Suppressor macrophage (primary cell): ENCODE measurements at regions not wholly inside any gene's neighbourhood (a gene's known extent, or its start where the extent isn't known, plus 50 kb on each side); places are given as distances from the start of the nearest gene placed in this dataset.

Experiments used
- DNase-seq, 4 experiments: peaks; one replicate each; pipeline ENCODE4 v3.0.0-alpha.2; 2020 to 2022

DNA sequence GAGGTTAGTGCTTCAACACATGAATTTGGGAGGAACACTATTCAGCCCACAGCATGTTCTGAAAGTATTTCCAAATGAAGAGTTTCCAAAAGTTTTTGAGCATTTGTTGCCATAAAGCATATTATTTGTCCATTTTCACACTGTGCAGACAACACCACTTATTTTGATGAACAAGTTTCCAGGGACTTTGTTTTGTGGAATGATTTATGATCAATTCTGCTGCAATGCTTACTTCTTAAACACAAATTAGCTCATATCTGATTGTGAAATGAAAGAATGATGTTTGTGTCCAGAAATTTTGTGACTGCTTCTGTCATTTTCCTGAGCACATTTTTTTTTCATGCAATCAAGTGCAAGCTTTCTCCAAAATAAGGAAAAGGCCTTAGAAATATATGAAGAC is 205.3 kb downstream of the RAP2A start:
- no peak for DNase-seq

DNA sequence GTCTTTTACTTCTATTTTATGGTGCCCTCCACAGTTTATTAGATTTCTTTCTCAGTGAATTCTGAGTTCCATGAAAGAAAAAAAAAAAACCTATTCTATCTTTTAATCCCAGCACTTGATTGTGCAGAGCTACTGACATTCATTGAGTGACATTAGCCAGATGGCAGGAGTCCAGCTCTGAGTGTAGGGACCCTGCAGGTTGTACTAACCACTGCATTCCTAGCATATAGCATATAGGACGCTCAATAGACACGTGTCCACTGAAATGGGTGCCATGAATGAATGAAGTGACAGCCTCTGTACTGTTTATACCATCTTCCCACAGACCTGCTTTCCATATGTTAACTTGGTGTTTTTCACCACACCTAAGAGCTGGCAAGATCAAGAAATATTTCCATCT is 206.3 kb downstream of the RAP2A start:
- DNase-seq = no peak

DNA sequence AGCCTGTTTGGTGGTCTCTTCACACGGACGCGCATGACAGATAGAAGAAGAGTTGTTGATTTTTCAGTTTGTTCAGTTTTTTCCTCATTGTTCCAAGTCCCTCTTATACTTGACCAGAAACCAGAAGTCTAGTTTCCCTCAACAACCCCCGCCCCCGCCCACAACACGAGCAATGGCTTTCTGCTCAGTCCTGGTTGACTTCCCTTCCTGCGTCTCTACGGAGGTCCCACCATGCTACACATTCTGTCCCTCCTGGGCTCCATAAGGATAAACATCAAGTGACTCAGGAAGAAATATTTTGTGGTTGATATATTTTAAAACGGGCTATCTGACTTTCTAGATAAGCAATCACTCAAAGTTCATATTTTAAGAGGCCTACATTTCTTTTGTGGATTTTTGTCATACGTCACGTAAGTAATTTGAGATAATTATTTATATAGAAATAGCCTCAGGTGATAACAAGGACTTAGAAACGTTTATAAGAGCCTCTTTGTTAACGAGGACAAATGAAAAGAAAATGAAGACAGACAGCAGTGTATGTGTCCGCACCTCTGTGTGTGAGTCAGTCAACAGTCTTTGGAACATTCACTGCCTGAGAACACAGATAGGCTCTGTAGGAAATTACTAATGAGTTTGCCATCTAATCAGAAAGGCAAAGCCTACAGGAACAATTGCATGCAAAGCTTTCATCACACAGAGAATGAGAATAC is 214.4 kb downstream of the RAP2A start:
- no peak for DNase-seq

DNA sequence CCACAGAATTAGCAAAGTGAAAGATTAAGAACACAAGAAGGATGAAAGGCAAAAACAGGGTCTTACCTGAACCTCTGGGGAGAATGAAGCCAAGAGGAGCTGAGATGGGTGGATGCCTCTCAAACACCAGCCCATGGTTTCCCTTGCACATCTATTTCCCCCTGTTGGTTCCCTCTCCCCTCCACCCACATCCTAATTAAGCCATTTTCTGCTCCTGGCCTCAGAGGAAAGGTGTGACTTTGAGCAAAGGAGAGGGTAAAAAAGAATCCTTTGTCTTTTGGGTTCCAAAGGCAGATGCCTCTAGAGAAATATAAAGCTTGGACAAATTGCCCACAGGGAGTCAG is 214.9 kb downstream of the RAP2A start:
- DNase-seq = no peak

DNA sequence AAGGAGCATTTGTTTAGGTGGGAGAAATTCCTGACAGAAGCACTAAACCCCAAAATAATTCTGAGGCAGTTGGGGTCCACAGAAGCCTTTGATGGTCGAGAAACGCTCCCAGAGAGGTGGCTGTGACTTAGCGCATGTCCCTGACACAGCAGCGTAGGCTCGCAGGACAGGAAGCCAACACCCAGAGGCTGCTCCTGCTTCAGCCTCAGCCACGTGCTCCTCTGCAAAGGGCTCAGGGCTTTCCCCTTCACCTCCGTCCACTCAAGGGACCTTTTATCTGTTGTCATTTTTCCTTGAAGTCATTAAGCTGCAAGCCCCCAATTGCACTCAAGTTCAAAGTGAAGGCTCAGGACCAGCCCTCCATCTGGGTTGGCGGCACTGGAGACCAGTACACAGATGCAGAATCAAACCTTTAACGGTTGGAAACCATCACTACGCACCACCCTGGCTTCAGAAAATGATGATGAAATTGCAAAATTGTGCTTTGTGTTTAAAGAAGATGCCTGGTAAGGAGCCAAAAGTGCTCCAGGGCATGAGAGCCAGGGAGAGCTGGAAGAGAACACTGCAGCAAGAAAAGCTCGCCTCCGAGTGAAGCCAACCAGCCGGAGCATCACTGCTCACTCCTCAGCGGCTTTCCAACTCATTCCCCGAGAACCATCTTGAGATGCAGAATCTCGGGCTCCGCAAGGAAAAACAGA is 219.6 kb downstream of the RAP2A start:
- DNase-seq = no peak

DNA sequence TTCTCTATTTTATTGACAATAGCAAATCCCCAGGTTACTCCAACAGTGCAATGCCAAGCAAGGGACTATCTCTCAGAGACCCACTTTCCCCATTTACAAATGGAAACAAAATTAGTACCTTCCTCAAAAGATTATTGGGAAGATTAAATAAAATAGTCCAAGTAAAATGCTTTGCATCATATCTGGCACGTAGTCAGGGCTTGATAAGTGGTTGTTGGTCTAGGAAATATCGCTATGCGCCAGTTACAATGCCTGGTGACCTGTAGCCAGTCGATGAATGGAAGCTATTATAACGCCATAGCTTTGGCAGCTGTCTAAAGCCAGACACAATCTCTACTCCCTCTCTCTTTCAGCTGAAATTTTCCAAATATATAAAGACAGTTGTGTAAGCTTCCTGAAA is 220.3 kb downstream of the RAP2A start:
- no peak for DNase-seq

DNA sequence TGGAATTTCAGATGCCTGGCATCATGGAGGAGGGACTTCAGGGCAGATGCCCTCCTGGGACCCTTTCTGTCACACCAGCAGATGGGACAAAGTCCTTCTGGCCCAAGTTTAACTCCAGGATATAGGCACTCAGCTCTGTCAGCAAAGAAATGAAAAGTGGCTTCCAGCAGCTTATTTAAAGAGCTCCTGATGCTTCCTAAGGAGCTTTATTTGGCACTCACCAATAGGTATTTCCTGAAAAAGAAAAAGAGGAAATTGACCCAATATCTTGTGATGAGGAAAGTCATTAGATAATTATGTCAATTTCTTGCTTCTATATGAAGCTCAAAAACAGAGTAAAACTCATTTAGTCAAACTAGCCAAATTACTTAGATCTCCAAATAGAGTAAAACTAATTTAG is 224.6 kb downstream of the RAP2A start:
- DNase-seq = no peak

DNA sequence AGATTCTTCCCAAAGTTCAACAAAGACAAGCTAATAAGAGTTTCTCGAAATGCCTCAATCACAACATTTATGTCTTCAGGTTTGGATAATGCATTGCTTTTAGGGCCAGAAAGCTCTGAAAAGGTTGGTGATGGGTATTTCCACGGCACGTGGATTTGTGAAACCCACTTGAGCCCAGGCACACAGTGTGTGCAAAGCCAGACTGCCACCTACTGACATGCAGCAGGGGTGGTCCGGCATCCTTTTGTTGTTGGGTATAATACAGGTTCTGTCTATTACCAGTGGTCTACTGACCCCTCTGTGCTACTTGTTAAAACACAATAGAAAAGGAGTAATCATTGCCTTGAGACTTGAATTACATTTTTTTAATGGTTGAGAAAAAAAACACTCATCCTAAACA is 225.6 kb downstream of the RAP2A start:
- DNase-seq = no peak

DNA sequence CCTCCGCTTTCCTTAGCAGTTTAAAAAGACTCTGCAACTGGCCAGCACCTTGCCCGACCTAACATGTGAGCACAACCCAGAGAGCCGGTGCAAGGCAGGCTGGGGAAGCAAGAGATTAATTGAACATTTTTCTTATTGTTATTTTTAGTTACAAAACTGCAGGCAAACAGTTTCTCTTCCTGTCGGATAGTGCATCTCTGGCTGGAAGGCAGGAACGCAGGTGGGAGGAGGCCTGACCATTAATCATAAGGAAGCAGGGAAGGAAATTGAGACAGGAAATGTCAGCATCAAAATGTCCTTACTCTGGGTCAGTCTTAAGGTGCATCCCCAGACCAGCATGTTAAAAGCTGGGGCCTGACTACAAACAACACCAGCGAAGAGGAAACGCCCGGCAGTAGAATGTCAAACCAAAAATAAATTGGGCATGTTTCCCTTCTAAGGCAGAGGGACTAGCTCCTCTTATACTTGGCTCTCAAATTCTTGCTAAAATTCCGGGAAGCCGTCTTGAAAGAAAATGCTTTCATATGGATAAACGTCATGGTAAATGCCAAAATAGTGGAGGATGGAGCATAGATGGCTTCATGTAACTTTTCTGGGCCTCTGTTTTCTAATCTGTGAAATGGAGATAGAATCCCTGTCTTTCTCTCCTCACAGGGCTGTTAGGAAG is 226.8 kb downstream of the RAP2A start:
- no peak for DNase-seq

DNA sequence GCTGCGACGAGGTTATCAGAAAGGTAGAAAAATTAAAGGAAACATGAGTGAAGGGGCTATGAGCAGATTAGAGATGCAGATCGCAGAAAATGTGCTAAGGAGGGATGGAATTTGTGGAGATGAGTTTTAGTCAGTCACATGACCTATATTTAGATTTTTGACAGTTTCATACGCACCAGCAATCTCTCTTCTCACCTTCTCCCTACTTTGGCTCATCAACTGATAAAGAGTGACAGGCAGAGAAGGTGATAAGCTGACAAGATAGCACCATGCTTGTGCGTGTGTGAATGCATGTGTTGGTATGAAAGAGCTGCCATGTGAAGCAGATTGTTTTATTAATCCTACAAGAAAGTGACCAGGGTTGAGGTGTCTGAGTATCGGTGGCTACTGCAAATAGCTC is 252.6 kb downstream of the RAP2A start:
- DNase-seq = no peak

DNA sequence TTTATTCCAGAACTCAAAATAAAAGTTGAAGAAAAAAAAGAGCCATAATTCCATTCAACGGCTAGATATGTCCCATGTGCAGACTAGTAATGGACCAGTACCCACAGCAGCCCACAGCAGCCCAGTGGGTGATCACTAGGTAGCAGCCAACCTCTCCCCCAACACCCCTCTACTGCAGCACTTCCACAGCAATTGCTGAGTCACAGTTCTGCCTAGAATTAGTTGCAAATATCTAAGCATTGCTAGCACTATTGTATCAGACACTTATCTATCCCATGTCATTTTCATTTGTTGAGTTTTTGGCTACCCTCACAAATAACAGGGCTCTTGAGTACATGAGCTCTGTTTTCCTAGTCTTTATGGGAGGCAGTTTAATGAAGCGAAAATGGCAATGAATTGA is 258.7 kb downstream of the RAP2A start:
- no peak for DNase-seq

DNA sequence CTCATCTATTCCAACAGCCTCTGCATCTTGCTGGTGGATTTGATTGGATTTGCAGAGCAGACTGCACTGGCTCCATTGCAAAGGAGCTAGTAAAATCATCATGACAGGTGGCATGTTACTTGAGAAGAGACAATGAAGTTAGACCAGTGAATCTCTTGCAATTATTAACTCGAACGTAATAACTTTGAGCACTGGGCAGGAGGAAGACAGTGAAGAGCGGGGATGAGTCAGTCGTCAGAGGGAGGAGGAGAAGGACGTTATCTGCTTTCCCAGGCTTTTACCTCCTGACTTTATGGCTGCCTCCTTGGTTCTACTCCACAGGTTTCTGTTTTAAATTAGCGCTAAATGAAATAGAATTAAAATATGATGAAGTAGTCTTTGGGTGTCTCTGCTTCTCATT is 257.8 kb upstream of the IPO5 start:
- DNase-seq = no peak

DNA sequence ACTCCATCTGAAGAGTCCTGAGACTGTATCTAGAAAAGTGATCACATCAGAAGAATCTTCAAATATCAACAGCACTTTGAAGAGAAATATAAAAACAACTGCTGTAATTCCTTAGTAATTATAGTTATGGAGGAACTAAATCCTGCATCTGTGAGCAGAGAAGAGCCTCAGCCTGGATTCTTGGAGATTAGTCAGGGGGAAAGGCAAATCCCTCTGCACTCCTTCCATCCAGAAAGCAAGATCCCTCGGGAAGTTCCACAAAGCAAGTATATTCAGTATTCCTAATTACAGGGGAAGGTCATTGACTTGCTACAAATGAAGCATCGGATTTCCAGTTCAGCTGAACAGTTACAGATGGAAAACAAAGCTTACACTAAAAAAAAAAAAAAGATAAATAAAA is 256.6 kb upstream of the IPO5 start:
- DNase-seq = no peak

DNA sequence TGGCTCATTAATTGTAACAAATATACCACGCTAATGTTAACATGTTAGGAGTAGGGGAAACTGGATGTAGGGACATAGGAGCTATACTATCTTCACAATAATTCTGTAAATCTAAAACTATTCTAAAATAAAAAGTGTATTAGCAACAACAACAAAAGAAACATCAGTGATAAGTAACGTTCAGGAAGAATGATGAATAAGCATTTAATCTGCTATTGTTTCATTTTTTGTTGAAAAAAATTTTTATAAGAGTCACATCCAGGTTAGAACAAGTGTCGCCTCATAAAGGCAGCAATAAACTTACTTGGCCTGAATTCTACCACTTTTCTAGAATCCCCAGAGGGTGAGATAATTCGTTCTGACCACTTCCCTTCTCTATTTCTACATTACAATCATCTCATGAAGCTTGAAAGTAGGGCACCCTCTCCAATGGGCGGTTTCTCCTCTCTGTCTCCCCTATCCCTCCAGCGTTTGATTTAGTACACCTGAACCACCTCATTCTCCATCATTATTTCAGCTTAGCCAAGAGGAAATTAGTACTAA is 253.1 kb upstream of the IPO5 start:
- no peak for DNase-seq

DNA sequence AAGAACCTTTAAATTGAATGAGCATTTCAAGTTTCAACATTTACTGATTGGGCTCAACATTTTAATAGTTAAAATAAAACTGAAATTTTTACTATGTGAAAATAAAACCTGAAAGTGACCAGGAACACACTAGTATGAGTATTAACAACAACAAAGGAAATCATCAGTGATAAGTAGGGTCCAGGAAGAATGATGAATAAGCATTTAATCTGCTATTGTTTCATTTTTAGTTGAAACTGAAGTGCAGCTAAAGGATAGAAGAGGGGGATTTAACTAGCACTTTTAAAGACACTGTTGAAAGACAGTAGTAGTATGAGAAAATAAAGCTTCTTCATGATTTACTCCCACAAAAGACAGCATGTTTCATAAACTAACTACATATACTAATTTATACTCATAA is 250.9 kb upstream of the IPO5 start:
- no peak for DNase-seq

DNA sequence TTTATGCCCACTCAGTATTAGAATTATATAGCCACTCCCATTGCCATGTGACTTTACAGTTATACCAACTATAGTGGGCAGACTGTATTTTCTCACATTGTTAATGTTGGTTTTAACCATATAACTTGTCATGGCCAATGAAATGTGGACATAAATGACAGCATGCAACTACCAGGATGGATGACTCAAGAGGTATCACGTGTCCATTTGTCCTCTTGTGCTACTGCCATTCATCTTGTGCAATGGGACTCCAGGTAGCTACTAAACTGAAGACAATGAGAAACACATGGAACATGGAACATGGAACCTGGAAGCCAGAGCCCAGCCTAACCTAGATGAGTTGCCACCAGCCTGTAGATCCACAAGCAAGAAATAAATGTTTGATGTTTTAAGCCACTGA is 242.7 kb upstream of the IPO5 start:
- no peak for DNase-seq

DNA sequence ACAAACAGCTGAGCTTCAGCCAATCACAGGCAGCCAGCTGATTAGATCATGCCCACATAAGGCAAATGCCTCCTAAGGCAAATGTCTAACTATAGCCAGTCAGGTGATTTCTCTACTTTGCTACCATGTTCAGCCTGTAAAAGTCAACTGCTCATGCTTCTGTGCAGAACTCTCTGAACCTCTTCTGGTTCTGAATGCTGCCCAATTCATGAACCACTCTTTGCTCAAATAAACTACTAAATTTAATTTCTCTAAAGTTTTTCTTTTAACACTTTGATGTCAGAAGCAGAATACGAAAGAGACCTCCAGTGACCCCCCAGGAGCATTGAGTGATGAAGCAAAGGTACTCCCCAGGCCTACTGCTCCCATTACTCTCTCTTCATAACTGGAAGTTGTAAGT is 240.7 kb upstream of the IPO5 start:
- DNase-seq = no peak

DNA sequence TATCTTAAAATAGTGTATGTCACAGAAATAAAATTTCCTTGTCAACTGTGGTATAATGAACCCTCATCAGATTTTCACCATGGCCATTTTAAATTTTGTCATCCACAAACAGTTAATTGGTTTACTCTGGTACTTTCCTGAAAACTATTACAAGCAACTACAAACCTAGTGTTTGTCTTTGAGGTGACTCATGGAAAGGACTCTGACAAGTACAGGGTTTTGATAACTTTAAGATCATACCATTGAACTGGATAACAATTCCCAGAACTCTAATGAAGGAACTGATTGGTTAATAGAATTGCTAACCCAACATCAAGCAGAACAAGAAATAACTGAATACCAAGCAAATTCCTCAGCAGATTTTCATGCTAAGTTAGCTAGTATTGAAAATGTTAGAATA is 237.7 kb upstream of the IPO5 start:
- no peak for DNase-seq

DNA sequence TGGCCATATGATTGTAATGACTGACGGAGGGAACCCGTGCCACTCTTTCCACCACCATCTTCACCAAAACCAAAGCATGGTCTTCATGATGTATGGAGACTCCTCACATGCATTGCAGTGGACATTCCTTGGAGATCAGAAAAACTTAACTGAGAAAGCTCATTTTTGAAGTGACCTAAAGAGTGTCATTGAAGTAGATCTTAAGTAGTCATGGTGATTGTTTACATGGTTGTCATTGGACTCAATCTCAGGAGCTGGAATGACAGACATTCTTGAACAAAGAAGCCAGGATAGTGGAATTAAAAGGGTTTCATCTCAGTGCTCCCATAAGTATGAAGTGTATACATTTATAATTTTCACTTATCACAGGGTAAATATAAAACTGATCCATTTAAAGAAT is 236.7 kb upstream of the IPO5 start:
- DNase-seq = no peak

DNA sequence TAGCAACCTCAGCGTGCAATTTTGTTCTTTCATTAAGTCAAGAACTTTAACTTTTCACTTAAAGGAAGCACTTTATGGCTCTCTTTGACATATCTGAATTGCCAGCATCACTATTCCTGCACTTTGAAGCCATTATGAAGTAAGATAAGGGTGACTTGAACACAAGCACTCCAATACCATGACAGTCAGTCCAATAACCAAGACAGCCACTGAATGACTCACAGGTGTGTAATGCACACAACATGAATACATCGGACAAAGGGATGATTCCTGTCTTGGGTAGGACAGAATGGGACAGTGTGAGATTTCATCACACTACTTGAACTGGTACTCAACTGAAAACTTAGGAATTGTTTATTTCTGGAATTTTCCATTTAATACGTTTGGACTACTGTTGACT is 233.7 kb upstream of the IPO5 start:
- DNase-seq = no peak

DNA sequence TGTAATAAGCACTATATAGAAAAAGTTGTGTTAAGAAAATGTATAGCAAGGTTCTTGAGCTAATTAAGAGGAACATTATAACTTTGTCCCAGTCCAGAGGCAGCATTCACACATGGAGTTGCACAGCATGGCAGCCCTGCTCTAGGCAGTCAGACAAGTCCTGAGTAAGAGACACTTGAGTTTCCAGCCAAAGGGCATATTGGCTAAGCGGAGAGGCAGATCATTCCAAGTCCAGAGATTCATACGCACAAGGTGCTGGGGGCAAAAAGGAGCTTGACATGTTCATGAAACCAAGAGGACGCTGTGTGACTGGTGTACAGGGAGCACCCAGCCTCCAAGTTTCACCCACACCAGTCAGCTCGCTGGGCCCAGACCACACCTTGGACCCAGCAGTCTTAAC is 232.6 kb upstream of the IPO5 start:
- DNase-seq = no peak

DNA sequence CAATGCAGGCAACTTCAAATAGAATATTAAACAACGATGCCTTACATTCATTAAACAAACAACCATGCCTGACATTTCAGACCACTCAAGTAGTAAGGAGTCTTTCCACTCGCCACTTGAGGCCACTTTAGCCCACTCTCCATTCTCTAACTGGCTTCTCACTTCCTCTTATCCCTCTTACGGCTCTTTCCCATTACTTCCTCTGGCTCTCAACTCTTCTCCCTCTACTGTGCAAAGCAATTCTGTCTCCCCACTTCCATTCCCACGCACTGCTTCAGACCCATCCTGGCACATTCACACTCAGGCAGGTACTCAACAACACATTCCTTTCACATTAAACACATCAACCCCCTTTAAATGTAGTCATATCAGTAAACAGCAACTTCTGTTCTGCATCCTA is 229.8 kb upstream of the IPO5 start:
- no peak for DNase-seq

DNA sequence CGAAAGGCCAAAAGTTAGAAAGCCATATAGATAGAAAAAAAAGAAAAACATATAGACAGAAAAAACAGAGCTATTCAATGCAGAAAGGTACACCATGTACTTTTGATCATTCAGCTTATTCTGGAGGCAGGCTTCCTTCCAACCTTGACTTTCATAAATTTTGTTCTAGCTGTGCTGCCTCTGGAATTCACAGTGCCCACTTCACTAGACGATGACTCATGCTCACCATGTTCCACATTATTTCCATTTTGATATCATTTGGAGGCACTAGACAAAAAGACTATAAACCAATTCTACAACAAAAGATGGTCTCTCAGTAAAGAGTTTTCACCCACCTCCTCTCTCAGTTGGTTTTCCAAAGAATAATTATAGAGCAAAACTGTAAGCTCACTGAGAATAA is 229.0 kb upstream of the IPO5 start:
- DNase-seq = no peak

DNA sequence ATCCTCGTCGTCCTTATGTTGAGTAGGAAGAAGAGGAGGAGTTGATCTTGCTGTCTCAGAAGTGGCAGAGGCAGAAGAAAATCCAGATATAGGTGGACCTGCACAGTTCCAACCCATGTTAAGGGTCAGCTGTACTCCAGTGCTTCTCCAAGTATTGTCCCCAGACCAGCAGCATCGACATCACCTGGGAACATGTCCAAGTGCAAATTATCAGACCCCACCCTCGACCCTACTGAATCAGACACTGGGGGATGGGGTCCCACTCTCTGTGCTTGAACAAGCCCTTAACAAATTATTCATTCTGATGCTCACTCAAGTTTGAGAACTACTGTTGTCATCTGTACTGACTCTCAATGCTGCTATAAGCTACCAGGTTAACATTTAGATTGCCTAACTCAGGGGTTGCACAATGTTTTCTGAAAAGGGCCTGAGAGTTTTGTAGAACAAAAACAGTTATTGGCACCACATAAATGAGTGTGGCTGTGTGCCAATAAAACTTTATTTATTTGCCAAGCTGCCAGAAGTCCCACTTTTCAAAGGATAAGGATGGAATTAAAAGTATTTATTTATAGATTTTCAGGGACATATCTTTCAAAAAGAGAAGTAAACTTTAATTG is 226.7 kb upstream of the IPO5 start:
- no peak for DNase-seq
